MCF 10A (cell line): ENCODE measurements at regions not wholly inside any gene's neighbourhood (a gene's known extent, or its start where the extent isn't known, plus 50 kb on each side); places are given as distances from the start of the nearest gene placed in this dataset.

ENCODE experiments used
- BruUV-seq: library from RNA; stranded (reverse); fragments of 400-500 nt; replicated peaks from 2 replicates; lab custom pipeline; 2021; lab: Mats Ljungman, UMichigan
- CTCF ChIA-PET: fragments of 300-600 bp; sonication (Branson Sonifier 250); formaldehyde crosslinking; extraction: SDS; loops from one replicate; lab custom pipeline; 2021; ENCODE audit warnings: antibody characterized with exemption, inconsistent platforms; lab: Yijun Ruan, JAX
- POLR2A ChIA-PET: fragments of 300-600, 350-650 bp; sonication (Branson Sonifier 250); formaldehyde crosslinking; extraction: SDS; loops from one replicate; lab custom pipeline; 2020; ENCODE audit warnings: antibody characterized with exemption, inconsistent platforms; lab: Yijun Ruan, JAX
- DNase-seq: peaks from one replicate; pipeline ENCODE4 v3.0.0-alpha.2; 2018; ENCODE audit not compliant: unreplicated experiment
- H3K27ac Mint-ChIP-seq: one replicate; pipeline ENCODE4 v1.8.0; 2022; ENCODE audit warnings: mild to moderate bottlenecking, low read depth, mixed read lengths; ENCODE audit not compliant: unreplicated experiment
- H3K27me3 Mint-ChIP-seq: one replicate; pipeline ENCODE4 v1.8.0; 2022; ENCODE audit warnings: mixed read lengths; ENCODE audit not compliant: insufficient read depth, unreplicated experiment
- H3K36me3 Mint-ChIP-seq: one replicate; pipeline ENCODE4 v1.8.0; 2022; ENCODE audit warnings: mild to moderate bottlenecking, moderate library complexity, mixed read lengths; ENCODE audit not compliant: insufficient read depth, unreplicated experiment
- H3K4me1 Mint-ChIP-seq: one replicate; pipeline ENCODE4 v1.8.0; 2022; ENCODE audit warnings: mixed read lengths; ENCODE audit not compliant: insufficient read depth, unreplicated experiment
- H3K4me3 Mint-ChIP-seq: one replicate; pipeline ENCODE4 v1.8.0; 2022; ENCODE audit warnings: mild to moderate bottlenecking, moderate library complexity, mixed read lengths; ENCODE audit not compliant: unreplicated experiment
- H3K9me3 Mint-ChIP-seq: one replicate; pipeline ENCODE4 v1.8.0; 2022; ENCODE audit warnings: mixed read lengths; ENCODE audit not compliant: unreplicated experiment
- intact Hi-C: fragments of 100-400 bp; cut with micrococcal nuclease; formaldehyde crosslinking; loops from 2 replicates; pipeline ENCODE4 v1.14.1; 2022
- TF ChIP-seq, protein P1 (sequence below): fragments of 200-600 bp; IDR thresholded peaks from one replicate; pipeline ENCODE4 v1.8.0; 2022; ENCODE audit warnings: antibody characterized with exemption, mild to moderate bottlenecking; ENCODE audit not compliant: unreplicated experiment

DNA sequence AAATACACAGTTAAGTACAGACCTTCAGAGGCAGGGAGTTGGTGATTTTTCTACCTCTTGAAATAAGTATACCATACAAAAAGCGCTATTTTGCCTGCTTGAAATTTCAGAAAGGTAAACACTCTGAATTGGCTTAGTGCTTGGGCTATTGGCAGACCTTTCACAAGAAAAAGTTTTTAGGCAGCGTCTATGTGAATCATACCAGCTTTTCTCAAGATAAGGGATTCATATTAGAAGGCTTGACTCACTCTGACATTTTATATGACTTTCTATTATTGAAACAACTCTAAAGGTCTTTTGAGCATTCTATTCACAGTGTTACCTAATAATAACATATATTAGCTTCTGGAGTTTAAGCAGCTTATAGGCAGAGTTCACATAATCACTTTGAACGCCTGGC is 286.4 kb upstream of the FAT1 start:
- intact Hi-C loops = no loop called here
- TF ChIP-seq, protein P1, sequence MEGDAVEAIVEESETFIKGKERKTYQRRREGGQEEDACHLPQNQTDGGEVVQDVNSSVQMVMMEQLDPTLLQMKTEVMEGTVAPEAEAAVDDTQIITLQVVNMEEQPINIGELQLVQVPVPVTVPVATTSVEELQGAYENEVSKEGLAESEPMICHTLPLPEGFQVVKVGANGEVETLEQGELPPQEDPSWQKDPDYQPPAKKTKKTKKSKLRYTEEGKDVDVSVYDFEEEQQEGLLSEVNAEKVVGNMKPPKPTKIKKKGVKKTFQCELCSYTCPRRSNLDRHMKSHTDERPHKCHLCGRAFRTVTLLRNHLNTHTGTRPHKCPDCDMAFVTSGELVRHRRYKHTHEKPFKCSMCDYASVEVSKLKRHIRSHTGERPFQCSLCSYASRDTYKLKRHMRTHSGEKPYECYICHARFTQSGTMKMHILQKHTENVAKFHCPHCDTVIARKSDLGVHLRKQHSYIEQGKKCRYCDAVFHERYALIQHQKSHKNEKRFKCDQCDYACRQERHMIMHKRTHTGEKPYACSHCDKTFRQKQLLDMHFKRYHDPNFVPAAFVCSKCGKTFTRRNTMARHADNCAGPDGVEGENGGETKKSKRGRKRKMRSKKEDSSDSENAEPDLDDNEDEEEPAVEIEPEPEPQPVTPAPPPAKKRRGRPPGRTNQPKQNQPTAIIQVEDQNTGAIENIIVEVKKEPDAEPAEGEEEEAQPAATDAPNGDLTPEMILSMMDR = no peak

DNA sequence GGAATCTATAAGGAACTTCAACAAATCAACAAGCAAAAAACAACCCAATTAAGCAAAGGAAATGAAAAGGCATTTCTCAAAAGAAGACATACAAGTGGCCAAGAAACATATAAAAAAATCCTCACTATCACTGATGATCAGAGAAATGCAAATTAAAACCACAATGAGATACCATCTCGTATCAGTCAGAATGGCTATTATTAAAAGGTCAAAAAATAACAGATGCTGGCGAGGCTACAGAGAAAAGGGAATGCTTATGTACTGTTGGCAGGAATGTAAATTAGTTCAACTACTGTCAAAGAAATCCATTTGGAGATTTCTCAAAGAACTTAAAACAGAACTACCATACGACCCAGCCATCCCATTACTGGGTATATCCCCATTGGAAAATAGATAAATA is 292.4 kb upstream of the FAT1 start:
- POLR2A ChIA-PET = no interaction called here
- TF ChIP-seq, protein P1 = no peak

More for the DNA sequence above, 286.4 kb upstream of the FAT1 start:
- peaks cover 9% of the 10 kb centered on the region for H3K4me1 Mint-ChIP-seq
- no peaks in the 10 kb centered on the region for H3K27me3 Mint-ChIP-seq
- DNase-seq = no peak
- no peak overlapping the region for H3K4me3 Mint-ChIP-seq
- ChIA-PET POLR2A (interaction anchor here (0.6 to 0.8 kb wide), 2 partner anchors 62 to 105 kb away, joined by 3 read pairs; no protein-coding TSS in a partner anchor), CTCF (interaction anchor here (0.8 kb wide), 1 partner anchor 72 kb away, joined by 3 read pairs; no protein-coding TSS in a partner anchor)
- H3K9me3 Mint-ChIP-seq = peaks cover 6% of the 10 kb centered on the region
- H3K36me3 Mint-ChIP-seq = no peaks in the 10 kb centered on the region
- no TSS peak for BruUV-seq
- no peak overlapping the region for H3K27ac Mint-ChIP-seq

DNA sequence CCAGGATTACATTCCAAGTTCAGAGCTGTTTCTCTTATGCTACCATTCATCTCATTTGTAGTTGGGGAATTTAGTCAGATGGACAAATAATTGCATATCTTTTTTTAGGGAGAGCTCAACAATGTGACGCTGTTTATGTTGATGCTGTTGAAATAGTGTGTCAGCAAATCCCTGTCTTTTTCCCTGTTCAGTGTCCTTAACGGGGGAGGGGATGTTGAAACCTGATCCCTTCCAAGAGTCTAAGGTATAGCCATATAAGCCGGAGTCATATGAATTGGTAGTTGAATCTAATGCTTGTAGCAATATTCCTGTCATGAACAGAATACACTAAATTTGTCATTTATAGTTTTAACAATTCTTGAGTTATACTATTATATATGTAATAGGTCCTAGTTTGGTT is 293.5 kb upstream of the FAT1 start:
- no TSS peak for BruUV-seq
- Mint-ChIP-seq H3K4me3 (no peak overlapping the region), H3K4me1 (peaks cover 3% of the 10 kb centered on the region), H3K27ac (no peak overlapping the region), H3K36me3 (no peaks in the 10 kb centered on the region), H3K27me3 (no peaks in the 10 kb centered on the region), H3K9me3 (peaks cover 6% of the 10 kb centered on the region)
- POLR2A ChIA-PET = no interaction called here
- DNase-seq = peak; percentile 60
- TF ChIP-seq, protein P1 = no peak
- CTCF ChIA-PET = no interaction called here
- intact Hi-C loops = no loop called here

More for the DNA sequence above, 292.4 kb upstream of the FAT1 start:
- Mint-ChIP-seq H3K4me1 (peaks cover 3% of the 10 kb centered on the region), H3K4me3 (no peak overlapping the region), H3K9me3 (peaks cover 6% of the 10 kb centered on the region), H3K27me3 (no peaks in the 10 kb centered on the region), H3K27ac (no peak overlapping the region), H3K36me3 (no peaks in the 10 kb centered on the region)
- DNase-seq = no peak
- CTCF ChIA-PET = interaction anchor here (0.7 kb wide), 1 partner anchor 261 kb away, joined by 3 read pairs; no protein-coding TSS in a partner anchor
- BruUV-seq = no TSS peak
- intact Hi-C loops = no loop called here

DNA sequence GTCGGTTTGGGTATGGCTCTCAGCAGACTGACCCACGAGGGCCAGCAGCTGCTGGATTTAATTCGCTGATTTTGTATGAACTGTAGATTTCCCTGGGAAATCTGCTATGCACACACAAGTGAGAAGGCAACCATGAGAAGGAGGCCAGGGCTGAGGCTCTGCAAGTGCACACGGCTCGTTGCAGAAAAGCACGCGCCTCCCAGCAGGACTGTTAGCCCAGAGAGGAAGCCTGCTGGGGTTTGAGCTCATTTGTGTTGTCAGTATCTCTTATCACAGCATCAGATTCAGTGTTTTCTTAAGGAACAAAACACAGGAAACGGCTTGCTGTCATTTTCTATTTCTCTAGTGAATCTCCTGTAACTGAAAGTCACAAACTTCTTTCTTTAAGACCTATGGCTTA is 296.2 kb upstream of the FAT1 start:
- no peaks in the 10 kb centered on the region for H3K9me3 Mint-ChIP-seq
- TF ChIP-seq, protein P1 = no peak
- H3K36me3 Mint-ChIP-seq = no peaks in the 10 kb centered on the region
- ChIA-PET CTCF (no interaction called here), POLR2A (no interaction called here)
- H3K4me1 Mint-ChIP-seq = no peaks in the 10 kb centered on the region
- no peaks in the 10 kb centered on the region for H3K27me3 Mint-ChIP-seq
- intact Hi-C loops = no loop called here
- H3K4me3 Mint-ChIP-seq = no peak overlapping the region
- no peak for DNase-seq
- BruUV-seq = no TSS peak
- H3K27ac Mint-ChIP-seq = no peak overlapping the region
